GM19023 (cell line): ENCODE measurements at regions not wholly inside any gene's neighbourhood (a gene's known extent, or its start where the extent isn't known, plus 50 kb on each side); places are given as distances from the start of the nearest gene placed in this dataset.
"Not testable (repeated sequence)": the region's sequence is repeated elsewhere in the genome, so short reads cannot be mapped to it uniquely, and the experiment has no call there.

Experiments
- ATAC-seq: cut with Tn5 transposase; IDR thresholded peaks from one replicate; pipeline ENCODE4 v1.9.1; 2021; ENCODE audit warnings: mild to moderate bottlenecking, moderate library complexity; ENCODE audit not compliant: unreplicated experiment

DNA sequence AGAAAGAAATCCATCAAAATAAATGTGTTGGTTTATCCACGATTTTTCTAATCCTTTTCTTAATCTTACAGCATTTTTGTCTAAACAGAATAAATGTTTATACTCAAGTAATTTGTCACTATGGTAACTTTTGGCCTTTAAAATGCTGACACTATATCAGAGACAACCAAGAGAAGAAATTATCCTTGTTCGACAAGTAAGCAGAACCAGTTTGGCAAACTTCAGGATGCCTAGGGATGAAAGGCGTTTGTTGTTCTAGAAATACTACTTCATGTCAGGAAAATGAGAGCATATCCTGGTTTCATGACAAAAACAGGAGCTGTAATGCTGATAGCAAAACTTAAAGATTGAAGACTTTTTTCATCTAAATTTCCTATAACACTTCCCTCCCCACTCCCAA, 308.0 kb upstream of the ATP11B start:
- ATAC-seq, result no peak

DNA sequence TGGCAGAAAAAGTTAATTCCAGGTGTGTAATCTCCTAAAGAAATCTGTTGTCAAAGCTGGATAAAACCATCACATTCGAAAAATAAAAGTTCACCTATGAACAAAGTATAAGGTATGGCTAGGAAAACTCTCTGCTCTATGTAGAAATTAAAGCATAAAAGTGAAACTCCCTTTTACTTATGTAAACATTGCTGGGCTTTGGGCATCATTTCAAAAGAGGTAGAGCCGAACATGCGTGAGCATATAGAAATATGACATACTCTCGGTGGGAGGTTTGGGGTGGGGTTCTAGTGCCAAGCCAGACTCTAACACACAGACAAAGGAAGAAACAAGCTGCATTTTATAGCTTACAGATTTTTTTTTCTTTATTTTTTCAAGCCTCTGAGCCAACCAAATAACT, 306.8 kb upstream of the ATP11B start:
- ATAC-seq, result no peak

DNA sequence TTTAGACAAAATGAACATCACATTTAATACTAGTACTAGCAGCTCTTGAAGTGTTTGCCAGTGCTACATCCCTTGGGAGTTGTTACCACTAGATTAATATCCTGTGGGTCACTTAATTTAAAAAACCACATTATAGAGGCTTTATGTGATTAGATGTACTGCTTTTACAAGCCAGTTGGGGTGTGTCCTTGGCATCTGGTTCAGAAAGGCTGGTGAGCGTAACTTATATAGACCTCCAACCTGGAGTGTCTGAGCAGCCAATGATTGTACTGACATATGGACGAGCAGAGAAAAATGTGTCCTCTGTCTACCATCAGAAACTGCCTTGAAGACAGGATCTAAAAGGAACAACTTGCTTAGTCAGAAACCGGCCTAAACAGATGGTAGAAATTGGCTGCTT, 306.2 kb upstream of the ATP11B start:
- no peak for ATAC-seq

DNA sequence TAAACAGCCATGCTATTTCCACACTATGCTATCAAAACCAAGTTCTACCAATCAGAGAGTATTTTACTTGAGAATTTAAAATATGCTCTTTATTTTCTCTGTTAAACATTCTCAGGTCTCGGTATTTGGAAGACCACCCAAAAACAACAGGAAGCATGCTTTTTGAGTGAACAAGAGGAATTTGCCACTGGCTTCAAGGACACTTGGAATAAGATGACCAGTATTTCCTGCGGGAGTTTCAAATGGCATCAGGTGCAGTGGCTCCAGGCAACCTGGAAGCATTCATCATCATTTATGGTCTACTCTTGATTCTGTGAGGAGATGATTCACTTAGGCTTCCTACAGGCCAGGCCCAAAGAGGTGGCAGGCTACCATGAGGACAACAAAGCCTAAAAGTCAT, 305.7 kb upstream of the ATP11B start:
- ATAC-seq, result no peak

DNA sequence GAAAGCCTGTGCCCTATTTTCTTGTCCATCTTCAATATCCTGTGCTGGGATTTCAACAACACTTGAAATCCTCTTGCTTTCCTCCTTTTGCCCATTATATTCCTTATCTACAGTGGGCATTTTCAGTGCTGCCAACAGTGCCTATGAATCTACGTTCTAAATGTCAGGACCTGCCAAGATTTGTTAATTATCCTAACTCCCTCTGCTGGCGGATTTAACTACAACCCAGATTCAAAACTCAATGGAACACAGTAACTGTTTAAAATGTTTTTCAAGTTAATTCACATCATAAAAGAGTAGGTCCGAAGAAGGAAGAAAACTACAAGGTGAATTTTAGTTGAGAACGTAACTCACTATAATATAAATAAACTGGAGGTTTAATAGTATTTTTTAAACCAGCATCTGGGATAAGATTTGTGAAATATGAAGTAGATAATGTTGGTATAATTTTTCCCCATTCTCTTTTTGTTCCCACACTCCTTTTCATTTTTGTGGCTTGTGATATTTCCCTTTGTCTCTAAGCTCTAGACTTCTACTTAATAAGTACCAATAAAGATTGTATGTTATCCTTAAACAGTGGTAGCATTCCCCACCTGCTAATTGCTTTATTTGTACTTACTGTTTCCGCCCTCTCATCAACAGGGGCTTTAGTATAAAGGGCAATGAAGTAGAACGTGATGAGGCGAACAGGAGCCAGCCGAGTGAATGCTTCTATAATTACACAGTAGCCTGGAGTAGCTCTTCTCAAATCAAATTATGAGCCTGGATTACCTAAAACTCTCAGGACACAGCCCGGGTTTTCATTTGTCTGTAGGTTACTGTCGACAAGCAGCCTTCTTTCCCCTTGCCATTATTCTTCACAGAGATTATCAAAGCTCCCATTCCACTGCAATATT, 302.5 kb upstream of the ATP11B start:
- no peak for ATAC-seq

DNA sequence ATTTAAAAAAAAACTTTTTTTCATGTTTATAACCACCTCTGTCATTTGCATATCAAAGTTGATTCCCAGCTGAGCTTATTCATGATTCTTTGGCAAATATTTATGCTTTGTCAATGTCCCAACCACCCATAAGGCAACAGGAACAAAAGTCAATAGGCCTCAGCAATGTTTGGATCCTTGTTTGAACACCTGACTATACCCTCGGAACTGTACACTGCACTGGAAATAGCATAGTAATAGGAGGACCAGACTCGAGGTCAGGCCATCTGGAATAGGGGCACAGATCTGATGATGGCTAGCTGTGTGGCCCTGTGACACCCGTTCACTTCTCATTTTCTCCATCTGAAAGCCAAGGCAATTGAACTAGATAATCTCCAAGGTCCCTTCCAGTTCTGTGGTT, 301.7 kb upstream of the ATP11B start:
- no peak for ATAC-seq

DNA sequence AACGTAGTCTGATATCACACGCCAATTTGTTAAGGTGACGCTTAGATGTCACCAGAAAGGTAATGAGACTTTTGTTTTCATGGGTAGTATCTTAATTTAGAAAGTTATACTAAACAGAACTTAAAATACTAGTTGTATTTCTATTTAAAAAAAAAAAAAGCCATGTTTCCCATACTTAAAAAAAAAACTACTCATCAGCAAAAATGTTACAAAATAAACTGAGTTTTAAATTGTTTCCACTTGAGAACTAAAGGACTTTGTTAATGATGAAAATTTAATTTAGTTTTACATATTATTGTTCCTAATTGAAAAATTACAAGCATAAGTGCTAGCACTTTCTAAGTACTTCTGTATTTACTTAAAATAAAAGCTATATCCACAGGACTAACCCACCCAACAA, 300.8 kb upstream of the ATP11B start:
- ATAC-seq, result no peak

DNA sequence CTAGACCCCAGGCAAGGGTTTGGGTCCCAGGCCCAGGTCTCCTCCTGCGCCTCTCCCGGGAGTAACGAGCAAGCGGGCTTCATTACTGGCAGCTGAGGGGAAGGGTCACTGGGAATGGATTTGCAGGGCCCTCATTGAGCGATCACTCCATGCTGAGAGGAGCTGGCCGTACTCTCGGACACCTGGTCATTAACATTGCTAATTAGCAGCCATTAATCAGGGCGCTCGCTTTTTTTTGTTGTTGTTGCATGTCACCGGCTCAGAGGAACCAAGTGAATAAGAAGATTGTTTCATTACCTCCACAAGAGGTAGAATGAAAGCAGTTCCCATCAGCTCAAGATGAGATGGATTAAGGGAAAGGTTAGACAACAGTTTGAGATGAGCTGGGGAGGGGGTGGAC, 293.0 kb upstream of the ATP11B start:
- no peak for ATAC-seq

DNA sequence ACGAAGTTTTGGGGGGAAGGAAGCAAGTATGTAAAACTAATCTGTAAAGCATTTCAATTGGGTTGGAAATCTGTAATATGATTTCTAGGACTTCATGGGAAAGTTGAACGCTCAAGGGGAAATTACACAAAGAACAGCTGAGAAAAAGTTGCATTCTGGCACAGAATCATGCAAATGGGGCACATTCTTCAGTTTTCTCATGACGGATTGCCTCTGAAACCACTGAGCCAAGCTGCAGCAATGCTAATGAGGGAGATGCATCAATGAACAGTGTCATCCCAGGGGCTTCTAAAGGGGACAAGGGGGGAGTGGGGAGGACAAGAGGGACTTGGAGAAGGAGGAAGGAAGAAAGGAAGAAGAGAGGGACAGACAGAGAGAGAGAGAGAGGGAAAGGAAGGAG, 291.4 kb upstream of the ATP11B start:
- no peak for ATAC-seq

DNA sequence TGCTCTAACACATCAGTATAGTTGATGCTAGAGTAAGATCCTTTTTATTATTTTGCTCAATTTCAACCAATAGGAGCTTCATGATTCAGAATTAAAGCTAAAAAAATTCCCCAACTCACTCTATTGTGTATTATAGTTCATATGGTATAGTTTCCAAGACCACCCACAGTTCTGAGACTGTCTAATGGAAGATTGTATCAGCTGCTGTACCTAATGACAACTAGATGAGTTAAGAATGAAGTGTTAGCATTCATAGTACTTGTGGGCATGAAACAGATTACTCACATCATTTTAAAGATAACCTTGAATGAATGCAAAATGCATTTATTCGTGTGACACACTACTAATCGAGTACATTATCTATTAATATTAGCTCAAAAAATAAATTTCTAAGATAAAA, 289.9 kb upstream of the ATP11B start:
- ATAC-seq, result no peak

DNA sequence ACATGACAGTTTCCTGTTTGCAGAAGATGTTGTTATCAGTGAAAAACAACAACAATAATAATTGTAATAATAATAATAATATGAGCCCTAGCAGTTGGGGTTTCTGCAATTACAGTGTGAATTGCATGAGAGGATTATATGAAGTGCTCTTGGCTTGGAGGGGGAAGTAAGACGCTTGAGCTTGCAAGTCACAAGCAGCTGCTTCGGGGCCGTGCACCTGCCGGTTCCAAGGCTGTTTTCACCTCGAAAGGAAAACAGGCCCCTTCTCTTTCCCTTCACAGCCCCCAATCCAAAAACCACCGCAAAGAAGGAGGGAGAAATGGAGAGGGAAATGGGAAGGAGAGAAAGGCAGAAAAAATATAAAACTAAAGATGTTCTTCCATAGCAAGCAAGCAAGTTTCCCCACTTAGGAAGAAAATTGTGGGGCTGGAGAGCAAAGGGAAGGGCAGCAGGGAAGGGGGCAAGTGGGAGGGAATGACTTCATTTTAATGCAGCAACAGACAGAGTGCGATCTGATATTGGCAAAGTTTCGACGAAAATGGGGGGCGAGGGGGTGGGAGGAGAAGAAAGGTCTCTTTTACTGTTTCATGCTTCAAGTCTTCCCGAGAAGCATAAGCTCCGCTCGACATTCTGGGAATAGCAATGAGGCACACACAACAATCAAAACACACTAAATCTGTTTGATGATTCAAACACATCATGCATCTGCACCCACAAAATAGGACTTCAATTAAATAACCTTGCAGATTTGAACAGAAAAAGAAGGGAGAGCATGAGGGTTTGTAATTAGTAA, 284.2 kb upstream of the ATP11B start:
- no peak for ATAC-seq

DNA sequence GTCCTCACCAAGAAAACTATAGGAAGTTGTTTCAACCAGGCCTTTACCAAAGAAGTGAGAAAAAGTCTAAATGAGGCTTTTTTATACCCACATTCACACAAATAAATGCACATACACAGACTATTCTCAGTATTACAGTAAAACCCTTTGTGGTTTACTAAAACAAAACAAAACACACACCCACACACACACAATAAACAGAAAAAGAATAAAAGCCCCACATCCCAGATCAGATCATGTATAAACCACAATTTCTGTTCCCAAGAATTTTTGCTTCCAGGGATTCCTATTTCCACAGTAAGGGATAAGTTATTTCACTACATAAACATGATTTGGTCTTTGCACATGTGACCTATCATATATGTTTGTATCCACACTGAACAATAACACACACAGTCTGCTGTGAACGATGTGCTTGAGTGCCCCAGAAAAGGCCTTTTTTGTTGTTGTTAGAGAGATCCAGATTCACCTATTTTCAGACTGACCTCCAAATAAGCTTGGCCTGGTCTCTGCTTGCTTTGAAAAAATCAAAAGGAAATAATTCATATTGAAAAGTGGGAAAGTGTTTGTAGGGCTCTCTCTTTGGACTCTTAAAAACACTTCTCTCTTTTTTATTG, 283.4 kb upstream of the ATP11B start:
- no peak for ATAC-seq

DNA sequence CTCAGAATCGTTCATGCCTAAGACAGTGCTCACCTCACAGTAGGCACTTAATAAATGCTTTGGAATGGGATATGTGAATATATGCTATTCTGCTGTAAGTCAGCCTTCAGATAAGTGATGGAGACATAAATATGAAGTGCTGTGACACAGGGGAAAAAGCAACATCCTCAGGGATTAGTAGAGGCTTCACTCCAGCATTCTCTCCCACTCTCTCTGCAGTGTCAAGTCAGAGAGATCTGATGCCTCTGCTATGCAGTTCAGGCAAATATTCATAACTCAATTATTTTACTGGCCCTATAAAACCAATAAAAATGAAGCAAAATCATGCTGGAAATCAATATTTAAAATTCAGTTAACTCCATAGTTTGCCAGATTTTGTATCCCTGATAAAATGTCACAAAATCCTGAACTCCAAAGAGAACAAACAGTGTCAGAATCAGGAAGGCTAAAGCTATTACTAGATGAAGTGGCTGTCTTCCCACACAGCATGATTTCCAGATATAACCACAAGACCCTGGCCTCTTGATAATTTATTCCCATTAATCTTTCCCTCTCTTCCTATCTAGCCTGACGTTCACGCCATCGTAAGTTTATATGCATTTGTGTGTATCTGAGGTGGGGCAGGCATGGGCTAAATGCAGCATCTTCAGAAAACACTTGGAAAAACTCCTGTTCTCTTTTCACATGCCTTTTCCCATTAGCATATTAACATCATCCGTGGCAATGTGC, 278.9 kb upstream of the ATP11B start:
- ATAC-seq, result no peak

DNA sequence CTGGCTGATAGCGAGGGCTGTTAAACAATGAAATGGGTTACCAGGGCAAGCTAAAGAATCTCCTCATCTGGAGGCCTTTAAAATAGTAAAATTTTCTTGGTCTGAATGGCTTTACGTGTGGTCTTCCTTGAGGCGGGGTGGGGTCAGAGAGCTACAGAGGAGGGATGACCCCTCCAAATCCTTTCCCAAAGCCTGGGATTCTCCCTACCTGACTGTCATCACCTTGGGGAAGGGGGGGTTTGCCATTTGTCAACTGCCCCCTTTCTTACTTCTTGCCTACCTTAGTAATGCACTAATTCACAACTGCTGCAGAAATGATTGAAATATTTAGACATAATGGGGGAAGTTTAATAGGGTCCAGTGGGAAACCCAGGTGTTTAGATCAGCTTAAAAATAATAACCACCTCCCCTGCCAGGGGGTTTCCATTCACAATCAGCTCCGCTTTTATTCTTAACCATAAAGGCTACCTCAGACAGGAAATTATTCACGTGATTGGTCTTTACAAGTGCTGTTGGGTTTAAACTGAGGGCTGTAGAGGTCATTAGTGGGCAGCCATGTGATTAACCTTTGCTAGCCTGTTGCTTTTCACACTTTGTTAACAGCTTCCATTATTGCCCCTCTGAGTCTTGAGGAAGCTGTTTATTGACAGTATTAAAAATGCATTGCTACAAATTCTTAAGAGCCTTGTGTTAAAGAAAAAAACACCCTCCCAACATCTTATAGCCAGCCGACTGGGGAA, 276.5 kb upstream of the ATP11B start:
- ATAC-seq, result no peak

DNA sequence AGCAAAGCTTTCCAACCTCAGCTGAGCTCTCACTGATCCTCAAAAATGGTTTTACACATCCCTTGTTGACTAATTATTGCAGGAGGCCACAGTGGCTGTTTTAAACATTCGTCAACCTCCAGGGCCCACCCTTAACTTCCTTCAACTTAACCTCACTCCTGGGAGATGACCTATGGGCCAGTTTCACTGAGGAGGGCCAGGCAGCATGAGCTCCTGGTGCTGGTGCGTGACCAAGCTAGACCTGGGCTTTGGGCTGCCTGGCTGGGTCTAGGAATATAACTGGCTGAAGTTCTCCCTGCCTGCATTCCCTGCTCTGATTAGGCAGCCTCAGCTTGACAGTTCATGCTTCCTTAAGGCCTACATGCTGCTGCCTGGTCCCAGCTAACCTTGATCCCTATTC, 273.7 kb upstream of the ATP11B start:
- no peak for ATAC-seq

DNA sequence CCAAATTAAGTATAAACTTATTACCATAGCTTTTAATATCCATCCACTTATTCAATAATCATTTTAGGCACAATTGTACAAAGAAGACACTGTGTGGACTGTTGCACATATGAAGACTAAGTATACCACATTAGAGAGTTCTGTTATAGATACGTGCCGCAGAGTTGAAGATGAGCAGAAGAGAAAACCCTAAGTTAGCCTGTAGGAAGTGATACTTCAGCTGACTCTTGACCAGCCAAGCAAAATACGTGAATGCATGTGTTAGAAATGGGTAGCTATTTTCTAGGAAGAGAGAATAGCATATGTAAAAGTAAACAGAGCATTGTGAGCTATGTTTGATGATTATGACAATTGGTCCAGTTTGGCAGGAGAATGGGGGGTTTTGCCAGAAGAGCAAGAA, 272.0 kb upstream of the ATP11B start:
- ATAC-seq, result no peak

DNA sequence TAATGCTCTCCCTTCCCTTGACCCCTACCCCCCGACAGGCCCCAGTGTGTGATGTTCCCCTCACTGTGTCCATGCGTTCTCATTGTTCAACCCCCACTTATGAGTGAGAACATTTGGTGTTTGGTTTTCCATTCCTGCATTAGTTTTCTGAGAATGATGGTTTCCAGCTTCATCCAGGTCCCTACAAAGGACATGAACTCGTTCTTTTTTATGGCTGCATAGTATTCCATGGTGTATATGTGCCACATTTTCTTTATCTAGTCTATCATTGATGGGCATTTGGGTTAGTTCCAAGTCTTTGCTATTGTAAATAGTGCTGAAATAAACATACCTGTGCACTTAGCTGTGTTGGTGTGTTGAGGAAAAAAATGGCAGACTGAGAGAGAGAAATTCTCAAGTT, 269.9 kb upstream of the ATP11B start:
- ATAC-seq, result not testable (repeated sequence)

DNA sequence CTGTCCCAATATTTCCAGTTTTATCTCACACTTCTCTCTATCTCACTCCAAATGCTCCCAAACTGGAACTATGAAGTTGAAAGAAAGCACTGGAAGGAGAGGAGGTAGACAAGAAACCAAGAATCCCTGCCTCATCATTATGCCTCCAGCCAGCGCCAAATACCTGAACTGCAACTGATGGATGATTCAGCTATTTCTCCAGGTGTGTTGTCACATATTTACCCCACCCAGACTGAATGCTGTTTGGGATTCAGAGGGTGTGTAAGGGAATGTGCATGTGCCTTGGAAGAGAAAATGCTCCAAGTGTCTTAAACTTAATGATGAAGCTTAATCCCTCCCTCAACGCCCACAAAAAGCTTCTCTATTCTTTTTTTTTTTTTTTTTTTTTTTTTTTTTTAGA, 269.5 kb upstream of the ATP11B start:
- ATAC-seq, result no peak

DNA sequence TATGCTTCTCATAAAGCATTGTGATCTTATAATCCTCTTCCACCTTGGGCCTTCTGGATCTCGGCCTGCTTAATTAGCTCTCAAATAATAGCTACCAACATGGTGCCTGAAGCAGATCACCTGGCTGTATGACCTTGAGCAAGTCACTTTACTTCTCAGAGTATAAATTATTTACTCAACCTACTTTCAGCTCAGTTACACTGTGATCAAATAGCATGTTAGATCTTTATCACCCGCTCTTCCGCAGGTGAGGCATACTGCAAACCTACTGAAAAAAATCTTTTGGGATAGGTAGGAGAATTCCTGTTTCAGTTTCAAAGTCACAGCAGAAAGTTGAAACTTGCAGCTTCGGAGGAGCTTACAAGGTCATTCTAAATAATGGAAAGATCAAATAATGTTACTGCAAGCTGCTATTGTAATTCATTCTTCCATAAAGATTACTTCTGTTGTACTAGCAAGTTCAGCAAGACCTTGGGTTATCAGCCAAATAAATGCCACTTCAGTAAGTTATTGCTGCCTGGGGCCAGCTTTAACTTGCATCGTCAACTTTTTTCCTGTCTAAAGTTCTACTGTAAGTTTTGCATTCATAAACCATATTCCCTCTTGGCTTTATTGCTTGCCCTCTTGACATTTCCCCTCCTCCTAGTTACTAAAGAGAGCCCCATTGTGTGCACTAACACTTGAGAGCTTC, 268.4 kb upstream of the ATP11B start:
- ATAC-seq, result no peak
